ENCODE measurements at regions not wholly inside any gene's neighbourhood (a gene's known extent, or its start where the extent isn't known, plus 50 kb on each side); places are given as distances from the start of the nearest gene placed in this dataset.

- no peak for DNase-seq (ENCODE audit: low spot score)
These were observed 294.2 kb upstream of the PTGER4 start for GRCh38 chr5:40385544-40385943.

DNA sequence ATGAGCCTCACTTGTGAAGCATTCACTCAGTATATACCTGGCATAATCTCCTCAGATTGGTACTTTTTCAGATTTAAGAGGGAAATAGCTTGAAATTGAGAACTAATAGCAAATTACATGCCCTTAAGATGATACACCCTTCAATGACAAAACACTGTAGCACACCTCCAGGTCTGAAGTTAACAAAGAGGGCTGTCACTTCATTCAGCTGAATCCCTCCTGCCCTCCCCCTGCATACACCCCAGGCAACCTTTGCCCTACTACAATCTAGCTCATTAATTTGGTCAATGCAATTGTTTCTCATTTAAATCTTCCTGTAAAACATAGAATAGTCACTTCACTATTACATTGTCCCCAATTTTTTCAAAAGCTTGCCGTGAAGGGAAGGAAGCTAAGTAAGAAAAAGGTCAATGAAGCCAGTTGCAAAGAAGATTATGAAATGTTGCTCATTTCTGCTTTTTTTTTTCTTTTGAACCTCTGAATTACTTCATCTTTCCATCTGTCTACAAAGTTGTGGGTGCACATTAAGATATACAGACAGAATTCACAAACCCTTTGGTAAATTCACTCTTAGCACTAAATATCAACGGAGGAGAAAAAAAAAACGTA is 294.8 kb upstream of the PTGER4 start:
- DNase-seq (ENCODE audit: low spot score) = peak; percentile 23

- DNase-seq (ENCODE audit: low spot score) = no peak
These were observed 295.7 kb upstream of the PTGER4 start for GRCh38 chr5:40383749-40384651.

DNA sequence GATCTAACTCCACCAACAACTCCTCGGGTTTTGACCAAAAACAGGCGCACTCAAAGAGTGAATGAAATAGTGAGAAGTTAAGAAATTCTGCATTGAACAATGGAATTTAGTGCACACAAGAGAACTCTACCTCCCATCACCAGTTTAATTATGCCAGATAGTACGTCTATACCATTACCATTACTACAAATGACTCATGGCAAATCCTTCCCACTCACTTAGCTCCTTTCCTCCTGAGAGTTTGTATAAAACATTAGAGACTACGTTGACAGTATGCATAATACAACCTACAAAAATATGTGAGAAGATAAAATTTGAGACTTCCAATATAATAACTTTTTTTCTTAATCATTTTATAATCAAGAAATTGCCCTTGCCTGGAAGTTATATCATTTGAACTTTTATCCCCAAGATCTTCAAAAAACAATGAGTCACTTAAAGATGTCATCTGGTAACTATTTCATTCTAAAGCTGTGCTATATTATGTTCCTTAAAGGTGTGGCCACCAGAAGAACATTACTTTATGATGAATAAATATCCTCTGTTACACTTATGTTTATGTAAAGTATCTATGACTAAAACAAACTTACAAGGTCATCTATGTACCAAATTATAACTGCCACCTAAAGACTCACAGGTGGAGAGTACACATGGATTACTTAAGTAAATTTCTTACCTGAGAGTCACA is 297.9 kb upstream of the PTGER4 start:
- DNase-seq (ENCODE audit: low spot score) = no peak

DNA sequence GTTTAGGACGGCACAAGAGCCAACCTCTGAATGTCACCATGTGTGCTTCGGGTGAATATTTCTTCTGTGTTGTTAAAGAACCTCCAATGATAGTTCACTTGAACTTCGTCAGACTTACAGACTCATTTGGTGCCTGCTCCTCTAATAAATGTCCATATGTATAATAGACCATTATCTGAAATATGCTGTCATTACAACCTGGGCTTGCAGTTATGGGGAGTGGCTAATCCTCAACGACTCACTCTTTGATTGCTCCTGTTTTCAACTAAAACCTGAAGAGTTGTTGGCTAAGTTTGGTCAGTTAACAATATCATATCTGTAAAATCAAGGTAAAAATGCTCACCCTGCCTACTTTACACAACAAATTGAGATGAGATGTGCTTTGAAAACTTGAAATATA is 298.7 kb upstream of the PTGER4 start:
- DNase-seq (ENCODE audit: low spot score) = no peak

GRCh38 chr5:40378396-40379177 is 301.1 kb upstream of the PTGER4 start:
- no peak for DNase-seq (ENCODE audit: low spot score)

GRCh38 chr5:40376566-40376965 is 303.1 kb upstream of the PTGER4 start:
- DNase-seq (ENCODE audit: low spot score) = no peak

DNA sequence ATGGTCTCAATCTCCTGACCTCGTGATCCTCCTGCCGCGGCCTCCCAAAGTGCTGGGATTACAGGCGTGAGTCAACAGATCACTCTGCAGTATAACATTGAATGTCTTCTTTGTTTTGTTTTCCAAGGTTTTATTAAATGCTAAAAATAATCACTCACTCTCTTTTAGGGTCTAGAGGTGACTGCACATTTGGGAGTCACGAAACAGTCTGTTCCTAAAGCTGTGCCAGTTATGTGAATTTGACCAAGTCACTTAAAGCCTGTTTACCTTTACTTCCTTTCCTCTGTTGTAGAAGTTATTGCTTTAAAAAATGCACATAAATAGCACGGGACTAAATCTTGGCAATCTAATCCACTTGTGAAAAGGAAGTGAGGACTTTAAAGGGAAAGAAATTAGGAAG is 304.9 kb upstream of the PTGER4 start:
- no peak for DNase-seq (ENCODE audit: low spot score)

DNA sequence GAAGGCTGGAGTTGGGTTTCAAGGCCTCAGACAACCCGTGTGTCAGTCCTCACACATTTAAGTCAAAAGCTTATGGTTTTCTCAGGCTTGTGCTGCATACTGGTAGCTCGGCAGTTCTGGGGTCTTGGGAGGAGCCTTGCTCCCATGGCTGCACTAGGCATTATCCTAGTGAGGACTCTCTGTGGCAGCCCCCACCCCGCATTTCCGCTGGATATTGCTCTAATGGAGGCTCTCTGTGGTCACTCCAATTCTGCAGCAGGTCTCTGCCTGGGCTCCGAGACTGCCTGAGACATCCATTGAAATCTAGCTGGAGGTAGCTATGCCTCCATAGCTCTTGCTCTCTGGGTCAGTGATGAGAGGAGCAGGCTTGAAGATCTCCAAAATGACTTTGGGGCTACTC is 311.5 kb upstream of the PTGER4 start:
- DNase-seq (ENCODE audit: low spot score) = no peak

DNA sequence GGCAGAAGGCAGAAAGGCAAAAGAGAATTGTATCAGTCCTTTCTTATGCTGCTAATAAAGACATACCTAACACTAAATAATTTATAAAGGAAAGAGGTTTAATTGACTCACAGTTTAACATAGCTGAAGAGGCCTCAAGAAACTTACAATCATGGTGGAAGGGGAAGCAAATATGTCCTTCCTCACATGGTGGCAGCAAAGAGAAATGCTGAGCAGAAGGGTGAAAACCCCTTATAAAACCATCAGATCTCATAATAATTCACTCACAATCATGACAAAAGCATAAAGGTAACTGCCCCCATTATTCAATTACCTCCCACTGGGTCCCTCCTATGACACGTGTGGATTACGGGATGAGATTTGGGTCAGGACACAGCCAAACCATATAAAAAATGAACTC is 312.5 kb upstream of the PTGER4 start:
- peak; percentile 27 for DNase-seq (ENCODE audit: low spot score)

DNA sequence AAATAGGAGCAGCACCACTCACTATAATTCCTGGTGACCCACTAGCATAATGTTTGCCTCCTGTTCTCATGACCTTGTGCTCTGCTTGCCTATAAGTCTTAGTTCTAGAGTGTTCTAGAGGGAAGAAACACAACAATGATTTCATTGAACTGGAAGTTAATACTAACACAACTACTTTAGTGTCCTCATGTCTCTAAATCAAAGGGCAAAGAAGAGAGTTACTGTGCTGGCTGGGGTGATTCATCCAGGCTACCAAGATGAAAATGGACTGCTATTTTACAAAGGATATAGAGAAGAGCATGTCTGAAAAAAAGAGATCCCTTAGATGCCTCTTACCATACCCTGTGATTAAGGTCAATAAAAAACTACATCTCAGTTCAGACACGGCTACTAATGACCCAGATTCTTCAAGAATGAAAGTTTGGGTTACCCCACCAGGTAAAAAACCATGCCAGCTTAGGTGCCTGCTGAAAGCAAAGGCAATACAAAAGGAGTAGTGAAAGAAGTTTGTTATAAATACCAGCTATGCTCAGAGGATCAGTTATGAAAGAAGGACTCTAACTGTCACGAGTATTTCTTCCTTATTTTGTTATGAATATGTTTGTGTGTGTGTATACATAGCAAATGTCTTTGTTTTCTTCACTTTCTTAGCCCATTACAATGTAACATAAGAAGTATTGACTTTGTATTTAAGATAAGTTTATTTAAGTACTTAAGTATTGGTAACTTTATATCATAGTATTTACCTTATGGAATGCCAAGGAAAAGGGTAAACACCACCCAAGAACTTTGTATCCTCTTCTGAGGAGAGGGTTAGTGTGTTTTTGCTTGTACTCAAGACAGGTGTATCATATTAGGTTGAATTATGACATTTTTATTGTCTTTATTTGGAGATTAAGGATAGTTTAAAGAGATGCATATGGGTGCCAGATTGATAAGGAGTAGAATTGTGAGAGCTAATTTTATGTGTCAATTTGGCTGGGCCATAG is 314.1 kb upstream of the PTGER4 start:
- no peak for DNase-seq (ENCODE audit: low spot score)

DNA sequence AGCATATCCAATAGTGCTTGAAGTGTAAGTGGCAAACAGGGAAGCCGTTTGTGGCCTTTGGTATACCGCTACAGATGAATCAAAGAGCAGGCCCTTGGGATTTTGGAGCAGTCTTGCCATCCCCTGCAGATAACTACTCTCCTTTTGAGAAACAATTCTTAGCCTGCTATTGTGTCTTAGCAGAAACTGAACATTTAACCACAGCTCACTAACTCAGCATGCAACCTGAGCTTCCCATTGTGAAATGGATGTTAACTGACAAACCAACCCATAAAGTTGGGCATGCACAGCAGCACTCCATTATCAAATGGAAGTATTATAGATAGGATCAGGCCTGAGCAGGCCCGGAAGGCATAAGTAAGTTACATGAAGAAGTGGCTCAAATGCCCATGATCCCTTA is 315.3 kb upstream of the PTGER4 start:
- DNase-seq (ENCODE audit: low spot score) = no peak

DNA sequence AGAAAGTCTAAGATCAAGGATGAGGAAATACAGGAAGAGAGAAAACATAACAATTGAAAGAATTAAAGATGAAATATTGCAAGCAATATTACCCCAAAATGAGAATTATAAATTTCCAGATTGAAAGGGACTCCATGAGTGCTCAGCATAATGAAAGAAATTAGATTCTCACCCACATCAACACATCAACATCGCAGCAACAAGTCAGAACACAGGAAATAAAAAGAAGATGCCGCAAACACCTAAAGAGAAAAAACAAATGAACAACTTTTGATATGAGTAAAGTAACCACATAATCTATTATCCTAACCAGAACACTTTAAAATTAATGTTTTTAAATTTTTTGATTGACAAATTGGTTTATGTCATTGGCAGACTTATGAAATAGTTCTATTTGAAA is 318.3 kb upstream of the PTGER4 start:
- DNase-seq (ENCODE audit: low spot score) = no peak

GRCh38 chr5:40360685-40361084 is 319.0 kb upstream of the PTGER4 start:
- no peak for DNase-seq (ENCODE audit: low spot score)

DNA sequence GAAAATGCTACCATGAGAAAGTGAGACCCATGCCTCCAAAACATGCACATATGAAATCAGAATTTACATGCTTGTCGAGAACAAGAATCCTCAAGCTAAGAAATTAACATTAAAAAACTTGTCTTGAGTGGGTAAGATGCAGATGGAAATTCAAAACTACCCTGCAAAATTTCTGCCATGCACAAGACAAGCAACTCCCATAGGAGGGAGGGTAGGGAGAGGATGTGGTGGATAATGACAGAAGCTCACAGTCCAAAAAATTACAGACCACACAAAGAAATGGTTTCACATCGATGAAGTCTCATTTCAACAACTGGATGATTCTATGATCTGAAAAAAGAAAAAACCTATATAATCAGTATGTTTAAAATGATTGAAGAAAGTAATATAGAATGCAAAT is 319.9 kb upstream of the PTGER4 start:
- DNase-seq (ENCODE audit: low spot score) = no peak

GRCh38 chr5:40359093-40359492 is 320.6 kb upstream of the PTGER4 start:
- no peak for DNase-seq (ENCODE audit: low spot score)

- DNase-seq (ENCODE audit: low spot score) = no peak
These were observed 323.5 kb upstream of the PTGER4 start for GRCh38 chr5:40356248-40356647.

GRCh38 chr5:40355846-40356245 is 323.9 kb upstream of the PTGER4 start:
- no peak for DNase-seq (ENCODE audit: low spot score)

GRCh38 chr5:40355181-40355580 is 324.5 kb upstream of the PTGER4 start:
- DNase-seq (ENCODE audit: low spot score) = no peak

DNA sequence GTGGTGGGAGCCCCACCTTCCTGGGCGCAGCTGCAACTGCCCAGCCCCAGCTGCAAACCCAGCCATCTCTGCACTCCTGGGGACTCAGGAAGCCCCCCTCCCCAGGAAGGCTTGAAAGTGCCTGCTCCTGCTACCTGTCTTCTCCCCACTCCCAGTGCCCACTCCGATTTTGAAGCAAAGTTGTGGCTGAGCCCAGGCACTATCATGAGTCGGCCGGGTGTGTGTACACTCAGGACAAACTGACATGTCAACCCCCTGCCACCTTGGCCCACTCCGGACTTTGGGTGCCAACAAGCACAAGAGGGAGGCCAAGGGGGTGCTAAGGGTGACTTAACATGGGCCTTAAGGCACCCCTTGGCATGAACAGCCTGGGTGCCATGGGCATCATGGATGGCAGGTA is 325.5 kb upstream of the PTGER4 start:
- DNase-seq (ENCODE audit: low spot score) = no peak

- no peak for DNase-seq (ENCODE audit: low spot score)
These were observed 326.3 kb upstream of the PTGER4 start for GRCh38 chr5:40353442-40353841.

All from NAMALWA (cell line).